NB4 (cell line): ENCODE measurements at regions not wholly inside any gene's neighbourhood (a gene's known extent, or its start where the extent isn't known, plus 50 kb on each side); places are given as distances from the start of the nearest gene placed in this dataset.

ENCODE experiments used
- MYC ChIP-seq: IDR thresholded peaks from 2 replicates; pipeline ENCODE4 v1.6.1; 2011; ENCODE audit warnings: low read depth, low read length
- POLR2A ChIP-seq: IDR thresholded peaks from 2 replicates; pipeline ENCODE4 v1.6.1; 2011; ENCODE audit warnings: mild to moderate bottlenecking; ENCODE audit not compliant: insufficient read length; ENCODE audit errors: extremely low read depth
- TF ChIP-seq, protein P1 (sequence below): IDR thresholded peaks from one replicate; pipeline ENCODE4 v1.5.1; 2012; ENCODE audit warnings: low read depth, low read length
- TF ChIP-seq, protein P2 (sequence below): IDR thresholded peaks from 2 replicates; pipeline ENCODE4 v1.6.1; 2011; ENCODE audit warnings: low read depth, low read length

DNA sequence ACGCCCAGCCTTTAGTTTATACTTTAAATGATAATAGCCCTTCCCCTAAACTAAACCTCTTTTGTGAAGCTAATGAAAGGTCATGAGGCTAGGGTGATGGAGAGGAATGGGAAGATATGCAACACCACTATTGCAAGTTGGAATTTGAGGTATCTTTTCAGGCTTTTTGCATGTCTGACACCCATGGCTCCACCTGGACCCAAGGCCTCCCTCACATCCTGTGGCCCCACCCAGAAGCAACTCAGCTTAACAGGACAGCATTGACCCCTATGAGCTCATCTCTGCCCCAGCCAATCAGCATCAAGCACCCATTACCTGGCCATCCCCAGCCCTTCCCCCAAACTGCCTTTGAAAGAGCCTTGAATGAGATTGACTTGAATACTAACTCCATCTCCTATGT lies 674.2 kb upstream of the NRP1 start:
- TF ChIP-seq, protein P1, sequence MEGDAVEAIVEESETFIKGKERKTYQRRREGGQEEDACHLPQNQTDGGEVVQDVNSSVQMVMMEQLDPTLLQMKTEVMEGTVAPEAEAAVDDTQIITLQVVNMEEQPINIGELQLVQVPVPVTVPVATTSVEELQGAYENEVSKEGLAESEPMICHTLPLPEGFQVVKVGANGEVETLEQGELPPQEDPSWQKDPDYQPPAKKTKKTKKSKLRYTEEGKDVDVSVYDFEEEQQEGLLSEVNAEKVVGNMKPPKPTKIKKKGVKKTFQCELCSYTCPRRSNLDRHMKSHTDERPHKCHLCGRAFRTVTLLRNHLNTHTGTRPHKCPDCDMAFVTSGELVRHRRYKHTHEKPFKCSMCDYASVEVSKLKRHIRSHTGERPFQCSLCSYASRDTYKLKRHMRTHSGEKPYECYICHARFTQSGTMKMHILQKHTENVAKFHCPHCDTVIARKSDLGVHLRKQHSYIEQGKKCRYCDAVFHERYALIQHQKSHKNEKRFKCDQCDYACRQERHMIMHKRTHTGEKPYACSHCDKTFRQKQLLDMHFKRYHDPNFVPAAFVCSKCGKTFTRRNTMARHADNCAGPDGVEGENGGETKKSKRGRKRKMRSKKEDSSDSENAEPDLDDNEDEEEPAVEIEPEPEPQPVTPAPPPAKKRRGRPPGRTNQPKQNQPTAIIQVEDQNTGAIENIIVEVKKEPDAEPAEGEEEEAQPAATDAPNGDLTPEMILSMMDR, result no peak
- TF ChIP-seq POLR2A (no peak), MYC (no peak)
- TF ChIP-seq, protein P2, sequence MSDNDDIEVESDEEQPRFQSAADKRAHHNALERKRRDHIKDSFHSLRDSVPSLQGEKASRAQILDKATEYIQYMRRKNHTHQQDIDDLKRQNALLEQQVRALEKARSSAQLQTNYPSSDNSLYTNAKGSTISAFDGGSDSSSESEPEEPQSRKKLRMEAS, result no peak
